MG63 (cell line): ENCODE measurements at regions not wholly inside any gene's neighbourhood (a gene's known extent, or its start where the extent isn't known, plus 50 kb on each side); places are given as distances from the start of the nearest gene placed in this dataset.

Experiments used
- DNase-seq: peaks from one replicate; pipeline ENCODE4 v3.0.0-alpha.2; 2020
- H3K27me3 ChIP-seq: fragments of 250-450 bp; sonication (Bioruptor Pico); 2 replicates; pipeline ENCODE4 v1.5.1; 2020; ENCODE audit warnings: mild to moderate bottlenecking, moderate library complexity
- H3K36me3 ChIP-seq: fragments of 250-450 bp; sonication (Bioruptor Pico); 2 replicates; pipeline ENCODE4 v1.5.1; 2020; ENCODE audit warnings: mild to moderate bottlenecking, moderate library complexity
- H3K4me3 ChIP-seq: fragments of 250-450 bp; sonication (Bioruptor Pico); 2 replicates; pipeline ENCODE4 v1.5.1; 2020; ENCODE audit warnings: mild to moderate bottlenecking, moderate library complexity
- H3K9me3 ChIP-seq: fragments of 250-450 bp; sonication (Bioruptor Pico); 2 replicates; pipeline ENCODE4 v1.5.1; 2020; ENCODE audit warnings: mild to moderate bottlenecking, moderate library complexity

DNA sequence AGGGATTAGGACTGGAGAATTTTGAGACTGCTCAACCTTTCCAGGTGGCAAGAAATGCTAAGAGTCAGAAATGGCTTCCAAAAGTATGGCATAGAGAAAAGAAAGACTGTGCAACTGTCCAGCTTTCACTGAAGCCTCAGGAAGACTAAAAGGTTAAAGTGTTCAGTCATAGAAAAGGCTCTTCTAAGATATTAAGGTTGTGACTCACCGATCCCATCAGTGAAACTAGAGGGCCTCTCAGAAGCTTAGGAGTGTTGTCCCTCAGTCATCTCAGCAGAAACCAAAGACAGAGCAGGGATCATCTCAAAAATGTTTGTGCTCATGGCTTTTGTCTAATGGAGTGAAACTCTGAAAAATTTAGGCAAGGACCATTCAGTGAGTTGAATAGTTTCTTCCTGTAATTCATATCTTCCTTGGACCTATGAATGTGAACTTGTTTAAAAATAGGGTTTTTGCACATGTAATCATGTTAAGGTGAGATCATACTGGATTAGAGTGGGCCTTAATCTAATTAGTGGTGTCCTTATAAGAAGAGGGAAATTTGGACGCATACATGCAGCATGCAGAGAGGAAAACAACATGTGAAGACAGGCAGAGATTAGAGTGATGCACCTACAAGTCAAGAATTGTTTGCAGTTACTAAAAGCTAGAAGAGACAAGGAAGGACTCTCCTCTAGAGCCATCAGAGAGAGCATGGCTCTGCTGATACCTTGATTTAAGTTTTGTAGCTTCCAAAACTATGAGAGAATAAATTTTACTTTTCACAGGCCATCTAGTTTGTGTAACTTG, 71.3 kb downstream of the RPE65 start:
- Histone ChIP-seq H3K9me3 (peaks cover 4% of the 10 kb centered on the region; the same call in 1 of the 2 replicates), H3K36me3 (no peaks in the 10 kb centered on the region), H3K27me3 (no peaks in the 10 kb centered on the region), H3K4me3 (no peak overlapping the region)
- no peak for DNase-seq

DNA sequence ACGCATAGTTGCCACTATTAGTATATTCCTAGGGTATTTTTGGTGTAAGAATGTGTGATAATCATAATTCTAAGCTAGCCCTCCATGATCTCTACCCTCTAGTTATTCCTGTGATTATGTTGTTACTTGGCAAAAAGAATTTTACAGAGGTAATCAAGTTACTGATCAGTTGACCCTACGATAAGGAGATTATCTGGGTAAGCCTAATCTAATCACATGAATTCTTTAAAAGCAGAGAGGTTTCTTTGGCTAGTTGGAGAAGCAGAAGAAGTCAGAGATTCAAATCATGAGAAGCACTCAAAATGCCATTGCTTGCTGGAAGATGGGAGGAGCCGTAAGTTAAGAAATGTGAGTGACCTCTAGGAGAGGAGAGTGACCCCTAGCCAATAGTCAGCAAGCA, 72.7 kb downstream of the RPE65 start:
- Histone ChIP-seq H3K36me3 (no peaks in the 10 kb centered on the region), H3K9me3 (peaks cover 4% of the 10 kb centered on the region; the same call in 1 of the 2 replicates), H3K27me3 (no peaks in the 10 kb centered on the region), H3K4me3 (no peak overlapping the region)
- no peak for DNase-seq

DNA sequence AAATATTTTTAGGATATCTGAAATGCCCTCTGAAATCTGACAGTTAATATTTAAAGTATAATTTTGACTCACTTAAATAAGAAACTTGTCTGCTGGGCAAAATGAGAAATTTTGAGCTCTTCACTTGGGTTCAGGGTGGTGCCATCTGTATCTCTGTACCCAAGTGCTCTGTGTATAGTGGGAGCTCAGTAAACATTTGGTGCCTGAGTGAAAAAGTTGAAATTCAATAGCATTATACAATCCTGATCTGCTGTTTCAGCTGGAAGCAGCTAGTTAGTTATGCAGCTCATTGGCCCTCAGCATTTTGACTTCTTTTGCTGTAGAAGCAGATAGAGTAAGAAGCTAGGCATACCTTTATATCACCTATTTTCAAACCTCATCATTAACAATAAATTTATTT, 73.3 kb downstream of the RPE65 start:
- H3K36me3 ChIP-seq = no peaks in the 10 kb centered on the region
- no peak for DNase-seq
- no peak overlapping the region for H3K4me3 ChIP-seq

DNA sequence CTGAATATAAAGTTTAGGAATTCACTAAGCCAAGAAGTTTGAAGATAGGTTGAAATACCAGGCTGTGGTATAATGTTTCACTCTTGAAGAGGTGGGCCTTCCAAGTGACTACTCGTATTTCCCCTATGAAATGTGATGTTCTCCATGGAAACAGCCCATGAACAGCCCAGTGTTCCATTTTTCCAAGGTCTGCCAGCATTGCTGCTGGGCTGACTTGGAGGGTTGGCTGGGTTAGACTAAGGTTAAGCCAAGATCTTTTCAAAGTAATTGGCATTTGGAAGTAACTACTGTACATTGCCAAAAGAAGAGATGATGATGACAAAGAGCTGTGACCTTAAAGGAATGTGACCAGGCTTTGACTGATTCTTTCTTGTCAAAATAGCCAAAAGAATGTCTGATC, 73.8 kb downstream of the RPE65 start:
- peak; percentile 82 for DNase-seq
- Histone ChIP-seq H3K4me3 (no peak overlapping the region), H3K27me3 (no peaks in the 10 kb centered on the region), H3K9me3 (peaks cover 4% of the 10 kb centered on the region; the same call in 1 of the 2 replicates), H3K36me3 (no peaks in the 10 kb centered on the region)

More for the DNA sequence above, 73.3 kb downstream of the RPE65 start:
- Histone ChIP-seq H3K9me3 (peaks cover 4% of the 10 kb centered on the region; the same call in 1 of the 2 replicates), H3K27me3 (no peaks in the 10 kb centered on the region)

GRCh38 chr1:68373173-68373572, 76.6 kb downstream of the RPE65 start:
- no peaks in the 10 kb centered on the region for H3K9me3 ChIP-seq
- no peaks in the 10 kb centered on the region for H3K27me3 ChIP-seq
- no peak overlapping the region for H3K4me3 ChIP-seq
- DNase-seq = no peak
- no peaks in the 10 kb centered on the region for H3K36me3 ChIP-seq

- no peaks in the 10 kb centered on the region for H3K36me3 ChIP-seq
- H3K4me3 ChIP-seq = no peak overlapping the region
- no peaks in the 10 kb centered on the region for H3K27me3 ChIP-seq
- DNase-seq = no peak
- no peaks in the 10 kb centered on the region for H3K9me3 ChIP-seq
Observed at GRCh38 chr1:68372487-68372886, 77.3 kb downstream of the RPE65 start.

- no peak for DNase-seq
- Histone ChIP-seq H3K4me3 (no peak overlapping the region), H3K9me3 (no peaks in the 10 kb centered on the region), H3K27me3 (no peaks in the 10 kb centered on the region), H3K36me3 (no peaks in the 10 kb centered on the region)
Observed at GRCh38 chr1:68370101-68370915, 79.4 kb downstream of the RPE65 start.

GRCh38 chr1:68366572-68366971, 83.2 kb downstream of the RPE65 start:
- Histone ChIP-seq H3K36me3 (no peaks in the 10 kb centered on the region), H3K27me3 (no peaks in the 10 kb centered on the region), H3K9me3 (no peaks in the 10 kb centered on the region), H3K4me3 (no peak overlapping the region)
- DNase-seq = no peak

DNA sequence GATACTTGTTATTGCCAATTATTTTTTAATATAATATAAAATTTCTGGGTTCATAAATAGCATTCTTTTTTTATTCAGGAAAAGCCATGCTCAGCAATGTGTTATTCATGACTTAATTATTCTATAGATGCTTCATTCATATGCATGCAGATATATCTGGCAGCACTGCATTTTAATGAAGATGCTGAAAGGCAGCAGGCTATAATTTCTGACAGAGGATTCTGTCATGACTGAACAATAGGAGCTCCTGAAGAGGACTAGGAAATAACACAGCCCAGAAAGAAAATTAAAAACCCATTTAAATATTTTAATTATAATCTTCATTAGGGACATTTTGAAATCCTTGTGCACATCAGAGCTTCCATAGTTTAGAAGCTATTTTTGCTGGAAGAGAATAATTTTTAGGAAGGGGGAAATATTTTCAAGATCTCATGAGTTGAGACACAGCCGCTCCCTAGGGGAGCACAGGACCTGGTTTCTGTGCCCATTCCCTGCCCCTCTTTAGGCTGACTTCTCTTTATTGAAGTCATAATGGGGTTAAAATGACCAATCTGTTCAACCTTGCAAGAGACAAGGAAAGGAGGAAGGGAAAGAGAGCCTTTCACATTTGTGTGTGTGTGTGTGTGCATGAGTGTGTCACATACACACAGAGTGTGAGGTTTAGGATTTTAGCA, 83.9 kb downstream of the RPE65 start:
- DNase-seq = no peak
- Histone ChIP-seq H3K9me3 (no peaks in the 10 kb centered on the region), H3K27me3 (no peaks in the 10 kb centered on the region), H3K36me3 (no peaks in the 10 kb centered on the region), H3K4me3 (no peak overlapping the region)

GRCh38 chr1:68363339-68363738, 86.4 kb downstream of the RPE65 start:
- Histone ChIP-seq H3K9me3 (no peaks in the 10 kb centered on the region), H3K36me3 (no peaks in the 10 kb centered on the region), H3K27me3 (no peaks in the 10 kb centered on the region), H3K4me3 (no peak overlapping the region)
- no peak for DNase-seq

GRCh38 chr1:68361346-68361910, 88.3 kb downstream of the RPE65 start:
- Histone ChIP-seq H3K36me3 (no peaks in the 10 kb centered on the region), H3K27me3 (no peaks in the 10 kb centered on the region), H3K4me3 (no peak overlapping the region), H3K9me3 (no peaks in the 10 kb centered on the region)
- no peak for DNase-seq

DNA sequence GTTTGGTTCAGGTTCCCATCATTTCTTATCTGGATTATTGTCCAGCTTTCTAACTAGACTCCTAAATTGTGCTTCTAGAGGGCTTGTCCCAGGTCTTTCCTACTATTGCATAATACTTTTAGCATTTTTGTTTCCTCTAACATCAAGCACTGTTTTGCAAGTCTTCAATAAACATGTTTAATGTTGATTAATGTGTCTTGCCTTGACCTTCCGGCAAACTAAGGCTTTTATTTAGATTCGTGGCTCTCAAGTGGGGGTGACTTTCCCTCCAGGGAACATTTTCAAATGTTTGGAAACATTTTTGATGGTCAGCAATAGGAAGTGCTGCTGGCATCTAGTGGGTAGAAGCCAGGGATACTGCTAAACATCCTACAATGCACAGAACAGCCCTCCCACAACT, 90.7 kb downstream of the RPE65 start:
- H3K9me3 ChIP-seq = no peaks in the 10 kb centered on the region
- DNase-seq = no peak
- H3K36me3 ChIP-seq = no peaks in the 10 kb centered on the region
- no peaks in the 10 kb centered on the region for H3K27me3 ChIP-seq
- H3K4me3 ChIP-seq = no peak overlapping the region

GRCh38 chr1:68358439-68358838, 91.3 kb downstream of the RPE65 start:
- no peaks in the 10 kb centered on the region for H3K9me3 ChIP-seq
- H3K4me3 ChIP-seq = no peak overlapping the region
- H3K27me3 ChIP-seq = no peaks in the 10 kb centered on the region
- H3K36me3 ChIP-seq = no peaks in the 10 kb centered on the region
- no peak for DNase-seq

DNA sequence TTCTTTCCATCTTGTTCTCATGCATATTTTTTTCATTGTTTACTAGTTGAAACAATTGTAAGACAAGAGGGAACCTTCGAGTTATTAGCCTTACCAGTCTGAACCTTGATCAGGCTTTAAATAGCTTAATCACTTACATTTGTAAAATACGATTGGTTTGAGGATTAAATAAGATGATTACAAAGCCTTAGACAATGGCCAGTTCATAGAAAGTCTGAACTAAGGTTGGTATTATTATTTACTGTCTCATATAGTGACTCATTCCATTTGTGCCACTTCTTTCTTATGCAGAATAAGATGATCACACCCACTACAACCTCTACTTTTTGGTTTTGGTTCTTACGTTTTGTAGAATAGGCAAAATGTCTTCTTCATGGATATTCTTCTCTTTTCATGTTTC, 94.1 kb downstream of the RPE65 start:
- Histone ChIP-seq H3K4me3 (no peak overlapping the region), H3K9me3 (no peaks in the 10 kb centered on the region), H3K36me3 (no peaks in the 10 kb centered on the region), H3K27me3 (no peaks in the 10 kb centered on the region)
- DNase-seq = no peak

GRCh38 chr1:68352202-68352601, 97.6 kb downstream of the RPE65 start:
- Histone ChIP-seq H3K9me3 (no peaks in the 10 kb centered on the region), H3K27me3 (no peaks in the 10 kb centered on the region)

DNA sequence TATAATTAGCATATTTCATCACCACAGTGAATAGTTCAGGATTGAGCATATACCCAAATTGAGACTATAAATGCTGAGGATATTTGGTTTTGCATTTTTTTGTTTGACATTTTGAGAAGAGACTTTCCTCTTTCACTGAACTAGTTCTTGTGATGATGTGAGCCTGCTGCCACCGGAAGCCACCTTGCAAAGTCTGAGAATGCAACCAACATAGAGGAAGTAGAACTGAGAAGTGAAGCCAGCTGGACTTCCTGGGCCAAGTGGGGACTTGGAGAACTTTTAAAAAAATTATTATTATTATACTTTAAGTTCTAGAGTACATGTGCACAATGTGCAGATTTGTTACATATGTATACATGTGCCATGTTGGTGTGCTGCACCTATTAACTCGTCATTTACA, 102.3 kb downstream of the RPE65 start:
- H3K36me3 ChIP-seq = no peaks in the 10 kb centered on the region
- no peaks in the 10 kb centered on the region for H3K27me3 ChIP-seq
- H3K4me3 ChIP-seq = no peak overlapping the region
- no peak for DNase-seq
- H3K9me3 ChIP-seq = no peaks in the 10 kb centered on the region

More at GRCh38 chr1:68352202-68352601, 97.6 kb downstream of the RPE65 start:
- DNase-seq = no peak
- no peaks in the 10 kb centered on the region for H3K36me3 ChIP-seq
- no peak overlapping the region for H3K4me3 ChIP-seq
